Fibroblast of lung (primary cell): ENCODE measurements at regions not wholly inside any gene's neighbourhood (a gene's known extent, or its start where the extent isn't known, plus 50 kb on each side); places are given as distances from the start of the nearest gene placed in this dataset.

Experiments used
- DNase-seq, 2 donors: peaks; one replicate each; pipeline versions ENCODE4 v3.0.0 to v3.0.0-alpha.2; 2010; ENCODE audit warnings: low read depth in 2 of 2
- H2AFZ ChIP-seq: 2 replicates; pipeline ENCODE4 v1.5.1; 2012; ENCODE audit warnings: low read length, control low read depth, inconsistent platforms
- H3K27ac ChIP-seq: 2 replicates; pipeline ENCODE4 v1.5.1; 2011; ENCODE audit warnings: low read length, control low read depth; ENCODE audit not compliant: insufficient read depth
- H3K27me3 ChIP-seq: 2 replicates; pipeline ENCODE4 v1.5.1; 2011; ENCODE audit warnings: mild to moderate bottlenecking, low read length; ENCODE audit not compliant: control insufficient read depth, insufficient read depth
- H3K36me3 ChIP-seq: 2 replicates; pipeline ENCODE4 v1.5.1; 2011; ENCODE audit warnings: low read length; ENCODE audit not compliant: control insufficient read depth, insufficient read depth
- H3K4me1 ChIP-seq: 2 replicates; pipeline ENCODE4 v1.5.1; 2011; ENCODE audit warnings: low read length; ENCODE audit not compliant: control insufficient read depth, insufficient read depth; ENCODE audit errors: extremely low read depth
- H3K4me2 ChIP-seq: 2 replicates; pipeline ENCODE4 v1.5.1; 2011; ENCODE audit warnings: low read length, control low read depth; ENCODE audit not compliant: insufficient read depth; ENCODE audit errors: extremely low read depth
- H3K4me3 ChIP-seq, 4 experiments: fragments of 200-600 bp in 1 of 4; sonication (generic) in 1 of 4; replicated peaks in 1 of 4; 2 replicates each; pipeline ENCODE4 v1.5.1; 2011 to 2016; ENCODE audit warnings: low read length in 4 of 4, low read depth in 3 of 4, mild to moderate bottlenecking in 3 of 4, control low read depth in 2 of 4, inconsistent platforms in 1 of 4, mixed read lengths in 1 of 4; ENCODE audit not compliant: insufficient read depth in 1 of 4; ENCODE audit errors: control extremely low read depth in 1 of 4
- H3K79me2 ChIP-seq: 2 replicates; pipeline ENCODE4 v1.5.1; 2012; ENCODE audit warnings: mild to moderate bottlenecking, low read length, inconsistent platforms; ENCODE audit not compliant: control insufficient read depth, insufficient read depth
- H3K9ac ChIP-seq: 2 replicates; pipeline ENCODE4 v1.5.1; 2011; ENCODE audit warnings: mild to moderate bottlenecking, low read length, control low read depth; ENCODE audit not compliant: insufficient read depth
- H3K9me3 ChIP-seq: 2 replicates; pipeline ENCODE4 v1.5.1; 2012; ENCODE audit warnings: low read depth, low read length; ENCODE audit not compliant: control insufficient read depth, insufficient read depth
- H4K20me1 ChIP-seq: 2 replicates; pipeline ENCODE4 v1.5.1; 2011; ENCODE audit warnings: low read length; ENCODE audit not compliant: control insufficient read depth, insufficient read depth; ENCODE audit errors: extremely low read depth
- CTCF ChIP-seq, 2 donors: IDR thresholded peaks in 1 of 2; conservative IDR thresholded peaks in 1 of 2; 1 replicate in 1 of 2; 2 replicates in 1 of 2; pipeline ENCODE4 v1.5.1; 2011 to 2012; ENCODE audit warnings: low read length in 2 of 2, control low read depth in 1 of 2, inconsistent platforms in 1 of 2, low read depth in 1 of 2, mild to moderate bottlenecking in 1 of 2
- EZH2 ChIP-seq: IDR thresholded peaks from 2 replicates; pipeline ENCODE4 v1.5.1; 2012; ENCODE audit warnings: low read length, control low read depth, mild to moderate bottlenecking; ENCODE audit errors: missing control alignments

GRCh38 chr2:59312967-59313940, 1072.1 kb upstream of the FANCL start:
- Histone ChIP-seq H3K36me3 (no peaks in the 10 kb centered on the region), H3K27ac (no peak overlapping the region), H3K9ac (no peak overlapping the region), H3K9me3 (no peaks in the 10 kb centered on the region), H3K4me1 (no peaks in the 10 kb centered on the region), H4K20me1 (no peaks in the 10 kb centered on the region), H3K4me3 (no peak overlapping the region), H2AFZ (no peak overlapping the region), H3K27me3 (no peaks in the 10 kb centered on the region), H3K4me2 (no peak overlapping the region), H3K79me2 (no peaks in the 10 kb centered on the region)
- TF ChIP-seq EZH2 (no peak), CTCF (conservative IDR thresholded peaks at IDR 0.05 in 1 of 2, IDR thresholded peaks at IDR 0.05 in 1 of 2; ENCODE audit: low read depth in 1 of 2, low read length in 2 of 2) (no peak)
- DNase-seq: no peak

- H2AFZ ChIP-seq: no peak overlapping the region
- no peaks in the 10 kb centered on the region for H4K20me1 ChIP-seq
- DNase-seq: no peak
- H3K79me2 ChIP-seq: no peaks in the 10 kb centered on the region
- H3K36me3 ChIP-seq: no peaks in the 10 kb centered on the region
- no peak overlapping the region for H3K9ac ChIP-seq
- no peaks in the 10 kb centered on the region for H3K9me3 ChIP-seq
- H3K27ac ChIP-seq: no peak overlapping the region
- no peak overlapping the region for H3K4me2 ChIP-seq
- H3K27me3 ChIP-seq: no peaks in the 10 kb centered on the region
- H3K4me1 ChIP-seq: no peaks in the 10 kb centered on the region
- TF ChIP-seq CTCF (conservative IDR thresholded peaks at IDR 0.05 in 1 of 2, IDR thresholded peaks at IDR 0.05 in 1 of 2; ENCODE audit: low read depth in 1 of 2, low read length in 2 of 2) (no peak), EZH2 (no peak)
- H3K4me3 ChIP-seq: no peak overlapping the region
Observed at GRCh38 chr2:59312029-59312428, 1070.9 kb upstream of the FANCL start.

GRCh38 chr2:59308108-59308507, 1067.0 kb upstream of the FANCL start:
- TF ChIP-seq EZH2 (no peak), CTCF (conservative IDR thresholded peaks at IDR 0.05 in 1 of 2, IDR thresholded peaks at IDR 0.05 in 1 of 2; ENCODE audit: low read depth in 1 of 2, low read length in 2 of 2) (no peak)
- no peaks in the 10 kb centered on the region for H3K27me3 ChIP-seq
- no peak overlapping the region for H3K9ac ChIP-seq
- no peak overlapping the region for H2AFZ ChIP-seq
- H3K4me2 ChIP-seq: no peak overlapping the region
- no peaks in the 10 kb centered on the region for H3K79me2 ChIP-seq
- no peaks in the 10 kb centered on the region for H3K36me3 ChIP-seq
- no peak overlapping the region for H3K27ac ChIP-seq
- H3K4me3 ChIP-seq: no peak overlapping the region
- H4K20me1 ChIP-seq: no peaks in the 10 kb centered on the region
- DNase-seq: no peak
- no peaks in the 10 kb centered on the region for H3K4me1 ChIP-seq
- no peaks in the 10 kb centered on the region for H3K9me3 ChIP-seq
